NCI-H146 treated with DMSO at 0.1 percent for 48 hours (cell line): ENCODE measurements at regions not wholly inside any gene's neighbourhood (a gene's known extent, or its start where the extent isn't known, plus 50 kb on each side); places are given as distances from the start of the nearest gene placed in this dataset.
"Not testable (repeated sequence)": the region's sequence is repeated elsewhere in the genome, so short reads cannot be mapped to it uniquely, and the experiment has no call there.

Source experiments
- DNase-seq: peaks from one replicate; lab custom pipeline; 2025; ENCODE audit not compliant: unreplicated experiment; lab: John Stamatoyannopoulos, UW

GRCh38 chr5:93359296-93359959, 221.6 kb downstream of the NR2F1-AS1 start:
- DNase-seq, result no peak

- DNase-seq, result no peak
Measured at GRCh38 chr5:93358176-93358575, 222.8 kb downstream of the NR2F1-AS1 start.

- no peak for DNase-seq
Measured at GRCh38 chr5:93357686-93358085, 223.3 kb downstream of the NR2F1-AS1 start.

- no peak for DNase-seq
Measured at GRCh38 chr5:93355691-93356090, 225.3 kb downstream of the NR2F1-AS1 start.

- DNase-seq, result no peak
Measured at GRCh38 chr5:93352186-93352585, 228.8 kb downstream of the NR2F1-AS1 start.

- no peak for DNase-seq
Measured at GRCh38 chr5:93349613-93350012, 231.4 kb downstream of the NR2F1-AS1 start.

GRCh38 chr5:93348231-93348630, 232.8 kb downstream of the NR2F1-AS1 start:
- no peak for DNase-seq

- not testable (repeated sequence) for DNase-seq
Measured at GRCh38 chr5:93346850-93347249, 234.2 kb downstream of the NR2F1-AS1 start.

- DNase-seq, result no peak
Measured at GRCh38 chr5:93346301-93346700, 234.7 kb downstream of the NR2F1-AS1 start.

- no peak for DNase-seq
Measured at GRCh38 chr5:93343570-93343969, 237.4 kb downstream of the NR2F1-AS1 start.

GRCh38 chr5:93342563-93343061, 238.4 kb downstream of the NR2F1-AS1 start:
- DNase-seq, result no peak

- DNase-seq, result no peak
Measured at GRCh38 chr5:93340881-93341280, 240.1 kb downstream of the NR2F1-AS1 start.

GRCh38 chr5:93337138-93337537, 243.9 kb downstream of the NR2F1-AS1 start:
- DNase-seq, result no peak

- no peak for DNase-seq
Measured at GRCh38 chr5:93336330-93337110, 244.5 kb downstream of the NR2F1-AS1 start.

GRCh38 chr5:93331863-93332262, 249.2 kb downstream of the NR2F1-AS1 start:
- no peak for DNase-seq

GRCh38 chr5:93331241-93331640, 249.8 kb downstream of the NR2F1-AS1 start:
- DNase-seq, result no peak

GRCh38 chr5:93330506-93330905, 250.5 kb downstream of the NR2F1-AS1 start:
- no peak for DNase-seq

- DNase-seq, result no peak
Measured at GRCh38 chr5:93329756-93330155, 251.3 kb downstream of the NR2F1-AS1 start.

GRCh38 chr5:93328833-93329232, 252.2 kb downstream of the NR2F1-AS1 start:
- no peak for DNase-seq

GRCh38 chr5:93327605-93328004, 253.4 kb downstream of the NR2F1-AS1 start:
- no peak for DNase-seq

GRCh38 chr5:93325946-93326345, 255.1 kb downstream of the NR2F1-AS1 start:
- DNase-seq, result no peak
